Left lung (tissue), 4 donors: ENCODE measurements at regions not wholly inside any gene's neighbourhood (a gene's known extent, or its start where the extent isn't known, plus 50 kb on each side); places are given as distances from the start of the nearest gene placed in this dataset.

Source experiments
- ATAC-seq: fragments of 200-7000 bp; cut with Tn5 transposase; one replicate; pipeline ENCODE4 v1.9.1; 2020; ENCODE audit warnings: moderate library complexity
- DNase-seq, 4 donors: peaks; one replicate each; pipeline ENCODE4 v3.0.0-alpha.2; 2013 to 2020
- H3K27ac ChIP-seq, 2 donors: fragments of 200-600 bp; sonication (generic) in 1 of 2; one replicate each; pipeline versions ENCODE4 v1.5.0 to v1.8.0; 2020 to 2021
- H3K27me3 ChIP-seq, 2 donors: fragments of 200-600 bp; sonication (generic) in 1 of 2; one replicate each; pipeline versions ENCODE4 v1.5.0 to v1.8.0; 2020 to 2021
- H3K36me3 ChIP-seq, 2 donors: fragments of 200-600 bp; sonication (generic) in 1 of 2; one replicate each; pipeline versions ENCODE4 v1.5.0 to v1.8.0; 2020 to 2021
- H3K4me1 ChIP-seq, 2 donors: fragments of 200-600 bp; one replicate each; pipeline ENCODE4 v1.8.0; 2021
- H3K4me3 ChIP-seq, 2 donors: fragments of 200-600 bp; sonication (generic) in 1 of 2; one replicate each; pipeline versions ENCODE4 v1.5.0 to v1.8.0; 2020 to 2021; ENCODE audit warnings: mild to moderate bottlenecking in 1 of 2
- H3K9me3 ChIP-seq, 2 donors: fragments of 200-600 bp; sonication (generic) in 1 of 2; one replicate each; pipeline versions ENCODE4 v1.5.0 to v1.8.0; 2020 to 2021
- CTCF ChIP-seq, 2 donors: fragments of 200-600 bp; sonication (generic) in 1 of 2; IDR thresholded peaks; one replicate each; pipeline versions ENCODE4 v1.5.0 to v1.8.0; 2021; ENCODE audit warnings: antibody characterized with exemption in 2 of 2
- intact Hi-C, 2 donors: fragments of 100-400 bp; cut with DNase I; formaldehyde crosslinking; loops; one replicate each; pipeline versions ENCODE4 v1.11.2 to v1.14.2; 2022
- donor health status: DM: no; HTN: yes; CAD: no.
- donor health status: DM: no; HTN: no; CAD: no.

GRCh38 chr2:4762951-4763376 is 929.2 kb upstream of the SOX11 start:
- intact Hi-C loops = no loop called here
- no peak for TF ChIP-seq CTCF (IDR thresholded peaks at IDR 0.05)
- DNase-seq = peak in 2 of 4 donors; percentile 68 to 87

GRCh38 chr2:4765787-4766530 is 926.2 kb upstream of the SOX11 start:
- H3K27me3 ChIP-seq = no peaks in the 10 kb centered on the region
- no peaks in the 10 kb centered on the region for H3K4me1 ChIP-seq
- H3K4me3 ChIP-seq = no peak overlapping the region
- DNase-seq = no peak
- no peak for ATAC-seq
- H3K9me3 ChIP-seq = peaks cover 0 to 2% of the 10 kb centered on the region in 2 donors
- no peak for TF ChIP-seq CTCF (IDR thresholded peaks at IDR 0.05)
- H3K36me3 ChIP-seq = no peaks in the 10 kb centered on the region
- H3K27ac ChIP-seq = no peak overlapping the region
- intact Hi-C loops = no loop called here

More at GRCh38 chr2:4762951-4763376, 929.2 kb upstream of the SOX11 start:
- Histone ChIP-seq H3K36me3 (no peaks in the 10 kb centered on the region), H3K27ac (no peak overlapping the region), H3K4me1 (no peaks in the 10 kb centered on the region), H3K9me3 (peaks cover 0 to 3% of the 10 kb centered on the region in 2 donors), H3K27me3 (no peaks in the 10 kb centered on the region), H3K4me3 (no peak overlapping the region)
- ATAC-seq = peak; percentile 41

GRCh38 chr2:4775668-4776067 is 916.5 kb upstream of the SOX11 start:
- no peak for ATAC-seq
- intact Hi-C loops = no loop called here
- Histone ChIP-seq H3K4me1 (no peaks in the 10 kb centered on the region), H3K27ac (no peak overlapping the region), H3K27me3 (no peaks in the 10 kb centered on the region), H3K9me3 (peaks cover 0 to 5% of the 10 kb centered on the region in 2 donors), H3K4me3 (no peak overlapping the region), H3K36me3 (no peaks in the 10 kb centered on the region)
- TF ChIP-seq CTCF (IDR thresholded peaks at IDR 0.05) = no peak
- DNase-seq = no peak

GRCh38 chr2:4780679-4781078 is 911.5 kb upstream of the SOX11 start:
- DNase-seq (no peak), ATAC-seq (no peak)
- H3K36me3 ChIP-seq = no peaks in the 10 kb centered on the region
- no peak overlapping the region for H3K4me3 ChIP-seq
- H3K9me3 ChIP-seq = peaks cover 0 to 27% of the 10 kb centered on the region in 2 donors
- TF ChIP-seq CTCF (IDR thresholded peaks at IDR 0.05) = no peak
- no peaks in the 10 kb centered on the region for H3K27me3 ChIP-seq
- no peaks in the 10 kb centered on the region for H3K4me1 ChIP-seq
- intact Hi-C loops = no loop called here
- H3K27ac ChIP-seq = no peak overlapping the region

GRCh38 chr2:4782647-4783046 is 909.5 kb upstream of the SOX11 start:
- H3K9me3 ChIP-seq = peaks cover 0 to 34% of the 10 kb centered on the region in 2 donors
- no peaks in the 10 kb centered on the region for H3K27me3 ChIP-seq
- no peak overlapping the region for H3K4me3 ChIP-seq
- ATAC-seq (no peak), DNase-seq (no peak)
- TF ChIP-seq CTCF (IDR thresholded peaks at IDR 0.05) = no peak
- H3K27ac ChIP-seq = no peak overlapping the region
- intact Hi-C loops = no loop called here
- no peaks in the 10 kb centered on the region for H3K36me3 ChIP-seq
- no peaks in the 10 kb centered on the region for H3K4me1 ChIP-seq
